Fibroblast of the aortic adventitia (primary cell): ENCODE measurements at regions not wholly inside any gene's neighbourhood (a gene's known extent, or its start where the extent isn't known, plus 50 kb on each side); places are given as distances from the start of the nearest gene placed in this dataset.

ENCODE experiments used
- DNase-seq: peaks from one replicate; pipeline ENCODE4 v3.0.0-alpha.2; 2010; ENCODE audit warnings: low read depth
- H3K4me3 ChIP-seq: 2 replicates; pipeline ENCODE4 v1.5.1; 2011; ENCODE audit warnings: low read depth, mild to moderate bottlenecking, control low read depth, low read length, moderate library complexity
- TF ChIP-seq, protein P1 (sequence below): IDR thresholded peaks from 2 replicates; pipeline ENCODE4 v1.5.1; 2011; ENCODE audit warnings: mild to moderate bottlenecking, low read length, control low read depth, inconsistent platforms; ENCODE audit not compliant: insufficient read depth

DNA sequence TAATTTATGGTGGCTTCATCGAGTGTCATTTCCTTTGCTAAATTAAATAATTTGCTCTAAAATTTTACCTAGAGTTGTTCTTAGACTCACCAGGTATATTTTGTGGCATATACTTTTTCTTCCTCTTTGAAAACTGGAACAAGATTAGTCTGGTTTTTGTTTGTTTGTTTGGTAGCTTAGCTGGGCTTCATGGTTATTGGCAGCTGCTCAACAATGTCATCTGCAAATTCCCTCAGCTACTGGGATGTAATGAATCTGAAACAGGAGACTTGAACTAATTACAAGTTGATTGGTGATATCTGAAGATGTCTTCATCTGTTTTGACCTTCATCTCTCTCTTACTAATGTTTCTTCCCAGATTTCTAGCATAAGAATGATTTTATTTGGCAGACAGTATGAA, 270.5 kb upstream of the P2RY1 start:
- TF ChIP-seq, protein P1, sequence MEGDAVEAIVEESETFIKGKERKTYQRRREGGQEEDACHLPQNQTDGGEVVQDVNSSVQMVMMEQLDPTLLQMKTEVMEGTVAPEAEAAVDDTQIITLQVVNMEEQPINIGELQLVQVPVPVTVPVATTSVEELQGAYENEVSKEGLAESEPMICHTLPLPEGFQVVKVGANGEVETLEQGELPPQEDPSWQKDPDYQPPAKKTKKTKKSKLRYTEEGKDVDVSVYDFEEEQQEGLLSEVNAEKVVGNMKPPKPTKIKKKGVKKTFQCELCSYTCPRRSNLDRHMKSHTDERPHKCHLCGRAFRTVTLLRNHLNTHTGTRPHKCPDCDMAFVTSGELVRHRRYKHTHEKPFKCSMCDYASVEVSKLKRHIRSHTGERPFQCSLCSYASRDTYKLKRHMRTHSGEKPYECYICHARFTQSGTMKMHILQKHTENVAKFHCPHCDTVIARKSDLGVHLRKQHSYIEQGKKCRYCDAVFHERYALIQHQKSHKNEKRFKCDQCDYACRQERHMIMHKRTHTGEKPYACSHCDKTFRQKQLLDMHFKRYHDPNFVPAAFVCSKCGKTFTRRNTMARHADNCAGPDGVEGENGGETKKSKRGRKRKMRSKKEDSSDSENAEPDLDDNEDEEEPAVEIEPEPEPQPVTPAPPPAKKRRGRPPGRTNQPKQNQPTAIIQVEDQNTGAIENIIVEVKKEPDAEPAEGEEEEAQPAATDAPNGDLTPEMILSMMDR, result no peak
- no peak overlapping the region for H3K4me3 ChIP-seq
- DNase-seq, result no peak

DNA sequence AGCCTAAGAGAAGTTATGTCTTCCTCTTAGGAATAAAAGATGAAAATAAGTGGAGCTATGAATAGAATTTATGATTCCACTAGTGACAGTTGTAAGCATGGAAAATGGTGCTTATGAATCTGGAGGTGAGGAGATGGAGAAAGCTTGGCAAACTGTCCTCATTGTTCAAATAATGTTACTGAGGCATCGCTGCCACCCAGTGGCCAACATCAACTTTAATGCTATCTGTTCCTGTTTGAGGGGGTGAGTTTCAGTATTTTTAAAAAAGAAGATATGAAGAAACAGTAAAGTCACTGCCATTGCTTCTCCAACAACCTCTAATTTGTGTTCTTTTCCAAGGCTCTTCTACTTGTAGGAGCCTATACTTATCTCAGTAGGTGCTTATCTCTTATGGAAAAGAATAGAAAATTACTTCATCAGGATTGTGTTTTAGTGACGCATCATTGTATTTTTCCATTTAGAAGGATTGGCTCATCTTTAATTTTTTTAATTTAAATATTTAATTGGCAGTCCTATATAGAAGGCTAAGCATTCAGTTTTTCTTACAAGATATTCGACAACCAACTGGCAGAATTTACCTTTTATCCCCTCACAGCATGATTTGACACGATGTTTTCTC, 260.4 kb upstream of the P2RY1 start:
- TF ChIP-seq, protein P1, result peak; percentile 53
- peak; percentile 79 for DNase-seq
- no peak overlapping the region for H3K4me3 ChIP-seq

DNA sequence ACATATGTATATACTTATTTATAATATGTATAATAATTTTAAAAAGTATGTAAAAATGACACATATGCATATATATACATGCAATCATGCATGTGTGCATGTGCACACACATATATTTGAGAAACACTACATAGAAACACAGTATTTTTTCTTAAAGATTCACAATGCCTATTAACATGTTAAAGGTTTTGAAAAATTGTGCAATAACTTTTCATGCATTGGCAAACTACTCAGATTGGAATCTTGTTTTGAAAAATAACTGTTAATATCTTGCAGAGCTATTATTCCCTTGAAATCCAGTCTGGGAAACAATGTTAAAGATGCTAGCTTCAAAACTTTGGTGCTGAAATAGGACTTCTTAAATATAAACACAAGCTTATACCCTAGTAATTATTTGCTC, 256.2 kb upstream of the P2RY1 start:
- DNase-seq, result no peak
- no peak overlapping the region for H3K4me3 ChIP-seq
- TF ChIP-seq, protein P1, result no peak

DNA sequence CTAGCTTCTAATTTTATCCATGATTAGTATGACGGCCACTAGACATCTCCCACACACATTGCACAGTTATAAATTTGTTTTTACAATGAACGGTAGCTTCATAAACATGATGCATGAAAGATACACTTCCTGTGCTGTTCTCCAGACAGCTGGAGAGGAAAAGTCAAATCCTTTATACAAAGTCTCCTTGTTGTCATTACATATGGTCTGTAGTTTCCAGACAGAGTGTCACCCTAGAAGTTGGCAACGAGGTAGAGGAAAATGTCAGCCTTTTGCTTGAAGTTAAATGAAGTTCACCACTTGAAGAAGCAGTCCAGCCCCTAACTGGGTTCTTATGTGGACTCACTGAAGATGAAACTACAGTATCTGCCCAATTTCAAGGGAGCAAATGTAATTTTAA, 253.0 kb upstream of the P2RY1 start:
- no peak overlapping the region for H3K4me3 ChIP-seq
- TF ChIP-seq, protein P1, result no peak
- DNase-seq, result no peak

DNA sequence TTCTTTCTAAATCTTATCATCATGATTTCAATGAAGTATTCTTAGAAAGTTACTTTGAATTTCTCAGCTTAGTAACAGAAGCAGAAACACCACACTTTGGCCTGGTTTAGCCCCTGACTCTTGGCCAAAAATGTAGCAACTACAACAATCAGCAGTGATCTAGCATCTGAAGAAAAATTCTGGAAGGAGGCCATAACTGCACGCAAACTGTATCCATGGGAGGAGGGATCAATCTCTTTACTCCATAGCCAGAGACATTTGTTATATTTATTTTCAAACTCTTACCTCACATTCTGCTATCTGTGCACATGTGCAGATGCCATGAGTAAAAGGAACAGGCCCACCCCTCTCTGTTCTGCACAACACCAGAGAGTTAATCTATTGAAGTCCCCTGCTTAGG, 251.0 kb upstream of the P2RY1 start:
- TF ChIP-seq, protein P1, result no peak
- DNase-seq, result peak; percentile 67
- no peak overlapping the region for H3K4me3 ChIP-seq

DNA sequence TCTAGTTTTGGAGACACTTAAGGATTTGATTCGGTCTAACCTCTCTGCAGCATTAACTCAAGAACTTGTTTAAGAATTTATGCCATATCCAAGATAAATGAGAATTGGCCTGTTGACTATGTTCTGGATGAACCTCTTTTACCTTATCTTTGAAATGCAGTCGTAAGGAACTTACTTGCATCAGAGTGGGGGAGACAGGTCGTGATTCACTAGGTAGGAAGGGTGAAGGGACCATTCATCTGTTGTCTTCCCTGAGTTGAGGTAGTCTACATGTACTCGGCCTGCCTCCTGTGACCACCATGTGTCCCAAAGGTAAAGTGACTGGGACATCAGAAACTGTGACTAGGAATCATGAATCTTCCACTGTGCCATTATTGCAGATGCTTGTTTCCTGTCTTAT, 248.0 kb upstream of the P2RY1 start:
- no peak overlapping the region for H3K4me3 ChIP-seq
- DNase-seq, result no peak
- TF ChIP-seq, protein P1, result no peak

DNA sequence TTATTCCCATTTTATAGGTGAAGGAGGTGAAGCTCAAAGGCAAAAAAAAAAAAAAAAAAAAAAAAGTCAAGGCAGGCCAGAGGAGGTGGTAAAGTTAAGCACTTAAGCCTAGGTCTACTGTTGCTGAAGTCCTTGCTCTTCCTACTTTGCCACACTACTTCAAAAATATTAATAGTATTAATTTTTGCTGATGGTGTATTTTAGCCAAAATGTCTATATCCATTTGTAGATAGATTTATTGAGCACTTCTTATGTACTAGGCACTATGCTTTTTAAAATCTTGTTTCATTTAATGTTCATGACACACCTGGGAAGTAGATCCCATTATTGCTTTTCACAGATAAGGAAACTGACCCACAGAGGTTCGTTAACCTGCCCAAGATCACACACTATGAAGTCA, 247.1 kb upstream of the P2RY1 start:
- H3K4me3 ChIP-seq, result no peak overlapping the region
- DNase-seq, result no peak
- TF ChIP-seq, protein P1, result no peak
